ENCODE measurements at regions not wholly inside any gene's neighbourhood (a gene's known extent, or its start where the extent isn't known, plus 50 kb on each side); places are given as distances from the start of the nearest gene placed in this dataset.

DNA sequence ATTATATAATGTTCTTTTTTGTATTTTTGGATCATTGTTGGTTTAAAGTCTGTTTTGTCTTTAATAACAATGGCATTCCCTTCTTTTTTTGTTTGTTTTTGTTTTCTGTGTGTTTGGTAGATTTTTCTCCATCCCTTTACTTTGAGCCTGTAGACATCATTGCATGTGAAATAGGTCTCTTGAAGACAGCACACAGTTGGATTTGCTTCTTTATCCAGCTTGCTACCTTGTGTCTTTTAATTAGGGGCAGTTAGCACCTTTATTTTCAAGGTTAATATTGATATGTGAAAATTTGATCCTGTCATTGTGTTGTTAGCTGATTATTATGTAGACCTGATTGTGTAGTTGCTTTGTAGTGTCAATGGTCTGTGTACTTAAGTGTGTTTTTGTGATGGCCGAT is 235.7 kb downstream of the KCNJ3 start:
- DNase-seq (ENCODE audit: low spot score) = no peak
- TF ChIP-seq CTCF (IDR thresholded peaks at IDR 0.05; ENCODE audit: extremely low read depth, missing control alignments) = no peak

DNA sequence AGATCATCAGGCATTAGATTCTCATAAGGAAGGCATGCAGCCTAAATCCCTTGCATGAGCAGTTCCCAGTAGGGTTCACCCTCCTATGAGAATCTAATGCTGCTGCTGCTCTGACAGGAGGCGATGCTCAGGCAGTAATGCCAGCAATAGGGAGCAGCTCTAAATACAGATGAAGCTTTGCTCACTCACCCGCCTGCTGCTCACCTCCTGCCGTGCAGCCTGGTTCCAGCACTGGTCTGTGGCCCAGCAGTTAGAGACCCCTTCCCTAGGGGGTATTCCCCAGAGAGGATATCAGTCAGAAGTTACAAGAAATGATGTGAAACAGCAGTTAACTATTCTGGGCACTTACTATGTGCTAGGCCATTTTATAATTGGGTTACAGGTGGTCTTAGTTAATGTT is 226.0 kb downstream of the KCNJ3 start:
- DNase-seq (ENCODE audit: low spot score) = no peak
- TF ChIP-seq CTCF (IDR thresholded peaks at IDR 0.05; ENCODE audit: extremely low read depth, missing control alignments) = no peak

DNA sequence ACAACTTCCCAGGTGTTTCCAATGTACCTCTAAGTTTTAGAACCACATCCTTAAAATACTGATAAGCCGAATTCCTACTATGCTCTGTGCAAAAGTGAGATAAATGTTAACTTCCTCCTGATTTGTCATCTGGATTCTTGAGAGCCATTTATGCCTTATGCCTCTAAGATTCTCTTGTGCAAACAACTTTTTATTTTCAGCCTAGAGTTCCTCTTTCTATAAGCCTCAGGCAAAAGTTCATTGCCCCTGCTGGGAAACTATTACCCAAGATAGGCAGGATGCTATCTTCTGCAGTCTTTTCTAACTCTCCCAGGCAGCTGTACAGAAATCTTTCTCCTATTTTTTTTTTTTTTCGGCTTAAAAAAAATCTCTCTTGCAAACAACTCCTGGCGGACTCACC is 216.1 kb downstream of the KCNJ3 start:
- no peak for DNase-seq (ENCODE audit: low spot score)
- no peak for TF ChIP-seq CTCF (IDR thresholded peaks at IDR 0.05; ENCODE audit: extremely low read depth, missing control alignments)

GRCh38 chr2:154912215-154912614 is 213.7 kb downstream of the KCNJ3 start:
- no peak for TF ChIP-seq CTCF (IDR thresholded peaks at IDR 0.05; ENCODE audit: extremely low read depth, missing control alignments)
- no peak for DNase-seq (ENCODE audit: low spot score)

- TF ChIP-seq CTCF (IDR thresholded peaks at IDR 0.05; ENCODE audit: extremely low read depth, missing control alignments) = no peak
- no peak for DNase-seq (ENCODE audit: low spot score)
Observed at GRCh38 chr2:154911729-154912128, 213.2 kb downstream of the KCNJ3 start.

DNA sequence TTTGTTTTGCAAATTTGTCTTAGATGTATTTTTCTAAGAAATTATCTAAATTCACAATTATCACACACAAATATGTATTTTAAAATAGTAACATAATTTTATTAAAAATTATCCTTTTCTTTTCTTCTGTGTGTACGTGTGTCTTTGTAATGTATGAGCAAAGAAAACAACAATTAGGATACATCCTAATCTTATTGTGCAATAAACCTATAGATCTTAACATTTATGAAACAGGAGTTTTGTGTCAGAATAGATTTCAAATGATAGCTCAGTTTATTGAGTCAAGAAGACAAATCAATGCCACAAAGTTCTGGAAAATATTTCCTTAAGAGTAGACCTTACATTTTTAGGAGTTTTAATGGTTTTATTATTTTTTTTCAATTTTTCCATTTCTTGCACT is 212.2 kb downstream of the KCNJ3 start:
- no peak for TF ChIP-seq CTCF (IDR thresholded peaks at IDR 0.05; ENCODE audit: extremely low read depth, missing control alignments)
- no peak for DNase-seq (ENCODE audit: low spot score)

DNA sequence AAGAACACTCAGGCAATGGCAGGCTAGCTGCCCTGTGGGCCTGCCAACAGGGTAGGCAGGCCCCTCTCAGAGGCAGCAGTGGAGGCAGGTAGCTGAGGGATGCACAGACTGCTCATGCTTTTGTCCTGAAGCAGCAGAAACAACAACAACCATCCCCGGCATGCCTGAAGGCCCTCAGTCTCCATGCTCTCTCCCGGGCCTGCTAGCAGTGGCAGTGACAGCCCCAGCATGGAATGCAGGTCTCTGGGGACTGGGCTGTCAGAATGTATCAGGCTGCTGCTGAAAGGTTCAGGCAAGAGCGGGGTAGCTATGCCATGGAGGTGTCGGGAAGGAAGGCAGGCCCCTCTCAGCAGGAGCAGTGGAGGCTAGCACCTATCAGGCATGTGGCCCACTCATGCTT is 209.8 kb downstream of the KCNJ3 start:
- no peak for TF ChIP-seq CTCF (IDR thresholded peaks at IDR 0.05; ENCODE audit: extremely low read depth, missing control alignments)
- DNase-seq (ENCODE audit: low spot score) = no peak

Data from GM20000 (cell line).